GM18520 (cell line): ENCODE measurements at regions not wholly inside any gene's neighbourhood (a gene's known extent, or its start where the extent isn't known, plus 50 kb on each side); places are given as distances from the start of the nearest gene placed in this dataset.
A peak's percentile ranks its signal among the peaks of the same experiment; 100 is the strongest.

Experiments used
- ATAC-seq: cut with Tn5 transposase; IDR thresholded peaks from one replicate; pipeline ENCODE4 v1.9.1; 2021; ENCODE audit not compliant: unreplicated experiment

GRCh38 chr10:78756604-78757343, 312.0 kb upstream of the ZMIZ1 start:
- ATAC-seq: no peak

DNA sequence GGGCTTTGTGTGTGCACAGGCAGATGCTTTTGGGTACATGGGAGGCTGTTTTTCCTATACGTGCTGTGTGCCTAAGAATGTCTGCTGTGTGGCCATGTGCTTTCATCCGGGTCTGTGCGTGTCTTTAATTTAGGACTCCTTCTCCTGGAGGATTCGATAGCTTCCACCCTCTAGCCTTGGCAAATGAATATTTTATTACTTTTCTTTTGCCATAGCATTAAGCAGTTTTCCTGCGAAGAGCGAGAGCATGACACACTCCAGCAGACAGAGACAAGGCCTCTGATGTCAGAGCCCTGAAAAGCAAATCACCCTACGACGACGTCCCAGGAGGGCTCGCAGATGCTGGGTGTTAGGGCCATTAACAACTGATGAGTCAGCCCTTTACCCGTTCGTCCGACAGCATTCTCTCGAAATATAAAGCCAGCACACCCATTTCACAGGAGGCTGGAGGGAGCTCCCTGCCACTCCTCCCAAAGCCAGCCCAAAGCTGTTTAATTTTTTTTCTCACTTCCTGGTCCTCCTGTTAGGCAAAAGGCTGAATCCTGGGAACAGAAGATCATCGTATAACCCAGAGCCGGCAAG, 311.3 kb upstream of the ZMIZ1 start:
- ATAC-seq: no peak

DNA sequence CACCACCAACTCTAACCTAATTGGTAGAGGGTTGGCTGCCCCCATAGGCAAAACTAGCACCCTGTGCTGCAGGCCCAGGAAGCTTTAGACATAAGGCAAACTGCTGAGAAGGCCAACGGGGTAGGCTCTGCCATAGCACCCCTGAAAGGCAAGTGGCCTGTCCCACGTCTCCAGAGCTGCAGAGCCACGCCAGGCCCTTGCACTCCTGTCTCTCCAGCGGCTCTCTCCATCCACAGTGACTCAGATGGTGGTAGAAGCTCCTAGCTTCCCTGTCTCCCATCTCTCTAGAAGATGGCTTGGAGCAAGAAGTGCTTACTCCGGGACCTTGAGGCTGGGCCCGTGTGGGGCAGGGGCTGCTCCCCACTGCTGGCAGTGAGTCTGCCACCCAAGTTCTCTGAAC, 310.6 kb upstream of the ZMIZ1 start:
- ATAC-seq: no peak

DNA sequence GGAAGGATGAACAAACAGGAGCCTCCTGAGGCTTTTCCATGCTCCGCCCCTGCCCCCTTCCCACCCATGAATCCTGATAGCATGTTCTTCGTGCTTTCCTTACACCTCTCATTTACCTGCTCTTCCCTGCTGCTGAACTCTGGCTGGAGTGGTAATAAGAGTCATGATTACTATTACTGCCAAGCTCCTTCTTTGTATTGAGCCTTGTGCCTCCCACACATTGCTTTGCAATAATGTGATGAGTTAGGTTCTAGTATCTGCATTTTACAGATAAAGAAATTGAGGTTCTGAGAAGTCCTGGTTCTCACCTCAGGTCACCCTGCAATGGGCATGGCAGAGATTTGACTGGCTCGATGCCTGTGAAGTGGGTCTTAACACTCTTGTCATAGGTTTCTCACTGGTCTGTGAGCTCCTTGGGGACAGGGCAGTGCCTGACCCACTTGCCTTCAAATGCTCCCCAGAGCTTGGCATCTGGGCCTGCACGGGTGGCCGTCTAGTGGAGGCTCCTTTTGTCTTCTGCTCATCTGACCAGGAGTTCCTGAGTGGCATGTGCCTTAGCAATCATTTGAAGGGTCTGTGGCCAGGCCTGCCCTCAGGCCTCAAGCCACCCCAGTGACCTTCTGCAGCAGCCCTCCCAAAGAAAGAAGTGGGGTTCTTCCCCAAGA, 309.2 kb upstream of the ZMIZ1 start:
- ATAC-seq: no peak

- no peak for ATAC-seq
Observed at GRCh38 chr10:78760463-78761310, 308.1 kb upstream of the ZMIZ1 start.

DNA sequence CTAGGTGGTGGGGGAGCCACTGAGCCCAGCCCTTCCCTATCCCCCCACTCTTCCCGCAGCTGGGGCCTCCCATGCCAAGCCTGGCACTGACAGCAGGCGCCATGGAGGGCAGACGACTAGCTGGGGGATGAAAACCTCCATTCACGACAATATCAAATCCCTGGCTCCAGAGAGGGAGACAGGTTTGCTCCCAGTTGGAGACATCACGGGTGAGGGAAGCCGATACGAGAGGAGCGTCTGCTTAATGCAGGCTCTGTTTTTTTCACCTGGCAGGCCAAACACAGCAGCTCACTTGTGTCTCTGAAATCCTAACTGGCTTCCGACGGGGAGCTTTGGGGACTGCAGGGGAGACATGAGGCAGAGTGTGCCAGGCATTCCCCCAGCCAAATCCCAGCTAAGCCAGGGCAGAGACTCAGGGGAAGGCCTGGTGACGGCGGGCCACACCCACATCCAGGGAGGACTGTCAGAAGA, 307.4 kb upstream of the ZMIZ1 start:
- ATAC-seq: no peak

- no peak for ATAC-seq
Observed at GRCh38 chr10:78762086-78762630, 306.6 kb upstream of the ZMIZ1 start.

DNA sequence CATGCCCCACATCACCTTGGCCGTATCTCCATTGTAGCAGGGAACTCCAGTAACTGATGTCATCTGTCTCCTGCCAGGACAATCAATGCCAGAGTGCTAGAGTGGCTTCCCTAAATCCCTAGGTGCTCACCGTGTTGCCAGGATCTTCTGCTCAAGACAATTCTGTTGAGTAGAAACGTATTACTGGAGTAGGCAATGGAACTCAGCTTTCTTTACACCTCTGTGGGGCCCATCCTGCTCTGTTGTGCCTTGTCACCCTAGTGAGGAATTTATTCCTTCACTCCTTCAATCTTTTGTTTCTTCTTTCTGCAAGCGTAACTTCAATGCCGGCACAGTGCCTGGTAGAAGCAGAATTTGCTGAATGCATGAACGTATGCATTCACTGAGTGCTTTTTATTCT, 305.5 kb upstream of the ZMIZ1 start:
- ATAC-seq: no peak

DNA sequence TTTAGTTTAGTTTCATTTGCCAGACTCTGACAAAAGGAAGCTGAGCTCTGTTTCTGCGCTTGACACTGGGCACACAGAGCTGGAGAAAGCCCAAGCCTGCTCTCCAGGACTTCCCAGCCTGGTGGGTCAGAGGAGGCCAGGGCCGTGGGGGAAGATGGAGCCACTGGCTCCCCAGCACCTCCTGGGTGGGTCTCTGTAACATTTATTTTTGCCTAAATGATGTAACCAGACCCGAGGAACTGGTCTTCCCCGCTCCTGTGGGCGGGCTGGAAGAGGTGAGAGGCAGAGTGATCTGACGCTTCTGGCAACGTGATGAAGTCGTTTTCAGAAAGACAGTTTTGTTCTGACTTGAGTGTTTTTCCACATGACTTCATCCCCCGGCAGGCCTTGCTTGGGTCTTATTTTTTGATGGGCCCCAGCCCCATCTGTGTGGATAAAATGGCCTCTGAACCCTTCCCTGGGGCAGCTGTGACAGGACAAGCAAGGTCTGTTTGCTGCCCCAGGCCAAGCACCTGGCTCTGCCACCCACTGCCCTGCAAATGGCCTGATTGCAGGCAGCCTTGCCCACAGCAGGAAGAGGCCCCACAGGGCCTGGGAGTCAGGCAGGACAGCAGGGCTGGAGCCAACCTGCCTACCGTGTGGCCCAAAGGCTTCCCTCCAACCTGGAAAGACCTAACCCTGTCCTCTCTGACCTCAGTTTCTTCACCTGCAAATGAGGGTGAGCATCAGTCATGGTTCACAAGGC, 304.9 kb upstream of the ZMIZ1 start:
- ATAC-seq: peak; percentile 41

GRCh38 chr10:78764436-78764835, 304.3 kb upstream of the ZMIZ1 start:
- ATAC-seq: no peak

DNA sequence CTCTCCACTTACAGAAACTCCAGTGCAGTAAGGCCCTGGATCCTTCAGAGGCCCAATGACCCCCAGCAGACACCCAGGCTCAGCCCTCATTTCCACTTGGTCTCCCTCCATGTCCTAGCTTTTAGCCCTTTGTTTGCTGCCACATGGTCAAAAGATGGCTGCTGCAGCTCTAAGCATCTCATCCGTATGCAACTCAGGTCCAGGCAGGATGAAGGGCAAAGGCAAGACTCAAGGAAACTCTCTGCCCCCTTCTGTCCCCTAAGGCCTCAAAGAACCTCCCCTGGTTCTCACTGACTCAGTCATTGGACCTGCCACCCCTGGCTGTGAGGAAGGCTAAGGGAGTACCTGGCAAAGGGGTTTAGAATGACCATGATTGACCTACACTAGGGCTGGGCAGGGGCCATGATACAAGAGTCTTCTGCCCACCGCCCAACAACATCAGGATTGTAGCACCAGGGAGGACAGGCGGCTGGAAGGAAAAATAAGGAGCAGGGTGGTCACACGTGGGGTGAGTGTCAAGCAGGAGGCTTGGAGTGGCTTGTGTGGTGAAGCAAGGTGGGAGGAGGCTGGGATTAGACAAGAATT, 303.8 kb upstream of the ZMIZ1 start:
- no peak for ATAC-seq

GRCh38 chr10:78765726-78766335, 302.9 kb upstream of the ZMIZ1 start:
- ATAC-seq: no peak

DNA sequence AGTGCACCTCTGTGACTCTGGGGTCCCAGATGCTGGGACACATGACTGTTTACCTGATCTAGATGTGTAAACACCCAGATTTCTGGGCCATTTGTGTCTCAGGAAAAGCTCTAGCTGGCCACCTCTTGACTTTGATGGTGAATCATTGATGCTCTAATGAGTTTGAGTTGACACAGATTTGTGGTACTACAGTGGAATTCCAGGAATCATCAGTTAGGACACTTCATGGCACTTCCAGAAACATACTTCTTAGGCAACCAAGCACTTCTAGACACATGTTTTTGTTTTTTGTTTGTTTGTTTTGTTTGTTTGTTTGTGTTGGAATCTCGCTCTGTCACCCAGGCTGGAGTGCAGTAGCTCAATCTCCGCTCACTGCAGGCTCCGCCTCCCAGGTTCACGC, 302.2 kb upstream of the ZMIZ1 start:
- no peak for ATAC-seq

- no peak for ATAC-seq
Observed at GRCh38 chr10:78768041-78768835, 300.5 kb upstream of the ZMIZ1 start.

DNA sequence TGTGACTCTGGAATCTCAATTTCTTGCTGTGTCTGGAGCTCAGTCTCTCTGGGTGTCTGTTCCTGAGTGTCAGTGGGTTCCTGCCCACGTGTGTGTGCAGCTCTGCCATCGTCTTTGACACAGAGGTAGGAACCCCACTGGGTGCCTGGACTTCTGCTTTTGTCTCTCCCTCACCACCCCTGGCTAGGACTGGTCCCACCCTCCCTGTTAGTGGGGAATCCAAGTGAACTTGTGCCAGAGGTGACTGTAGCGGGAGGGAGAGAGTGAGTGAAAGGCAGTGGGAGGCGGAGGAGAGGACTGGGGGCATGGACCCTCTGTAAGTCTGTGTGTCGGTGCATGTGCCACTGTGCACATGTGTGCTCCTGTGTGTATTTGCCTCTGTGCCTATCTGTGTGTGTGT, 299.9 kb upstream of the ZMIZ1 start:
- ATAC-seq: no peak

DNA sequence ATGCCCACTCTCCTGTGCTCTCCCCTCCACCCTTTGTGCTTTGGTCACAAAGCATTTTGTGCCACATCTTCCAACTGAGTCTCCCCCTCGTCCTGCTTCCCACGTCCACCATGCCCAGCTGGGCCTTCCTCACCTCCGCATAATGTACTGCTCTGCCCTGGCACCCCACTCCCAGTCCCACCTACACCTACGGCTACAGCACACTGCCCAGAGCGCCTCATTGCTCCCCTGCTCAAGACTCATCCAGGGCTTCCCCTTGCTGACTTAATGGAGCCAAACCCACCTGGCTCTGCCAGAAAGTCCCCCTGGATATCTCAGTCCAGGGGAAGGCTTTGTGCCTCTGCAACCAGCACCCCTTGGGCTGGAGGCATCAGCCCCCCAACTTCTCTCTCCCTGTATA, 299.2 kb upstream of the ZMIZ1 start:
- no peak for ATAC-seq

- no peak for ATAC-seq
Observed at GRCh38 chr10:78770167-78771090, 298.3 kb upstream of the ZMIZ1 start.

GRCh38 chr10:78771260-78771659, 297.5 kb upstream of the ZMIZ1 start:
- ATAC-seq: no peak
